ENCODE measurements at regions not wholly inside any gene's neighbourhood (a gene's known extent, or its start where the extent isn't known, plus 50 kb on each side); places are given as distances from the start of the nearest gene placed in this dataset.
"Not testable (repeated sequence)": the region's sequence is repeated elsewhere in the genome, so short reads cannot be mapped to it uniquely, and the experiment has no call there.

- Histone ChIP-seq H3K4me1 (no peaks in the 10 kb centered on the region), H3K27me3 (no peaks in the 10 kb centered on the region), H3K4me3 (no peak overlapping the region), H3K9me3 (no peaks in the 10 kb centered on the region), H3K36me3 (no peaks in the 10 kb centered on the region), H3K27ac (no peak overlapping the region)
- TF ChIP-seq CTCF (IDR thresholded peaks at IDR 0.05 in 4 of 5, conservative IDR thresholded peaks at IDR 0.05 in 1 of 5) (no peak), POLR2A (IDR thresholded peaks at IDR 0.05) (no peak)
- in situ Hi-C loops (cut with MboI; ENCODE audit: low sequenced_read_pairs in 4 of 4) (no loop called here), intact Hi-C loops (cut with DNase I; ENCODE audit: low total_unique reads) (no loop called here)
- ATAC-seq (no peak), DNase-seq (no peak)
Observed at GRCh38 chr19:28594737-28595136, 618.2 kb downstream of the UQCRFS1 start.

DNA sequence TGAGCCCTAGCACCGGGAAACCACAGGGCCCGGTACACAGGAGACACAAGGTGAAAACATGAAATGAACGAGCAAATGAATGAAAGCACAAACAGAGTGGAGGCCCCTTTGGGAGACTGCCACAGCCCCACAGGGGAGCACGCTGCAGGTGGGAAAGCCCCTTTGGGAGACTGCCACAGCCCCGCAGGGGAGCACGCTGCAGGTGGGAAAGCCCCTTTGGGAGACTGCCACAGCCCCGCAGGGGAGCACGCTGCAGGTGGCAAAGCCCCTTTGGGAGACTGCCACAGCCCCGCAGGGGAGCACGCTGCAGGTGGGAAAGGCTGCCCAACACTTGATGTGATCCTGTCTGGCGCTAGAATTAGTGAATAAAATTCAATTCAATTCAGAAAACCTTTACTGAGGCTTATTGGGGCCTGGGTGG, 623.0 kb downstream of the UQCRFS1 start:
- H3K9me3 ChIP-seq; ATAC-seq; DNase-seq; H3K27me3 ChIP-seq; H3K27ac ChIP-seq; H3K4me3 ChIP-seq; in situ Hi-C loops (cut with MboI; ENCODE audit: low sequenced_read_pairs in 4 of 4); H3K36me3 ChIP-seq; intact Hi-C loops (cut with DNase I; ENCODE audit: low total_unique reads); H3K4me1 ChIP-seq: not testable (repeated sequence)

GRCh38 chr19:28586474-28586873, 626.5 kb downstream of the UQCRFS1 start:
- ATAC-seq (no peak), DNase-seq (no peak)
- intact Hi-C loops (cut with DNase I; ENCODE audit: low total_unique reads) (no loop called here), in situ Hi-C loops (cut with MboI; ENCODE audit: low sequenced_read_pairs in 4 of 4) (no loop called here)
- Histone ChIP-seq H3K4me3 (no peak overlapping the region), H3K9me3 (no peaks in the 10 kb centered on the region), H3K4me1 (no peaks in the 10 kb centered on the region), H3K36me3 (no peaks in the 10 kb centered on the region), H3K27ac (no peak overlapping the region), H3K27me3 (no peaks in the 10 kb centered on the region)
- TF ChIP-seq CTCF (IDR thresholded peaks at IDR 0.05 in 4 of 5, conservative IDR thresholded peaks at IDR 0.05 in 1 of 5) (no peak), POLR2A (IDR thresholded peaks at IDR 0.05) (no peak)

GRCh38 chr19:28585796-28586195, 627.2 kb downstream of the UQCRFS1 start:
- Histone ChIP-seq H3K4me1 (no peaks in the 10 kb centered on the region), H3K36me3 (no peaks in the 10 kb centered on the region), H3K27me3 (no peaks in the 10 kb centered on the region), H3K27ac (no peak overlapping the region), H3K9me3 (no peaks in the 10 kb centered on the region), H3K4me3 (no peak overlapping the region)
- intact Hi-C loops (cut with DNase I; ENCODE audit: low total_unique reads) = no loop called here
- DNase-seq (no peak), ATAC-seq (no peak)
- no peak for TF ChIP-seq CTCF (IDR thresholded peaks at IDR 0.05 in 4 of 5, conservative IDR thresholded peaks at IDR 0.05 in 1 of 5)
- TF ChIP-seq POLR2A (IDR thresholded peaks at IDR 0.05) = no peak
- in situ Hi-C loops (cut with MboI; ENCODE audit: low sequenced_read_pairs in 4 of 4) = no loop called here

GRCh38 chr19:28583713-28584112, 629.2 kb downstream of the UQCRFS1 start:
- Histone ChIP-seq H3K27ac (no peak overlapping the region), H3K4me3 (no peak overlapping the region), H3K27me3 (no peaks in the 10 kb centered on the region), H3K36me3 (no peaks in the 10 kb centered on the region), H3K4me1 (no peaks in the 10 kb centered on the region), H3K9me3 (no peaks in the 10 kb centered on the region)
- in situ Hi-C loops (cut with MboI; ENCODE audit: low sequenced_read_pairs in 4 of 4) (no loop called here), intact Hi-C loops (cut with DNase I; ENCODE audit: low total_unique reads) (no loop called here)
- ATAC-seq (no peak), DNase-seq (no peak)
- TF ChIP-seq POLR2A (IDR thresholded peaks at IDR 0.05) (no peak), CTCF (IDR thresholded peaks at IDR 0.05 in 4 of 5, conservative IDR thresholded peaks at IDR 0.05 in 1 of 5) (no peak)

All from gastrocnemius medialis (tissue), 4 donors.